ENCODE measurements at regions not wholly inside any gene's neighbourhood (a gene's known extent, or its start where the extent isn't known, plus 50 kb on each side); places are given as distances from the start of the nearest gene placed in this dataset.

GRCh38 chr1:239612379-239612778 lies 226.0 kb downstream of the CHRM3 start:
- TF ChIP-seq CTCF (IDR thresholded peaks at IDR 0.05) = no peak
- TF ChIP-seq POLR2A (IDR thresholded peaks at IDR 0.05) = no peak

All from right lobe of liver (tissue), 4 donors.